Spleen (tissue), 11 donors: ENCODE measurements at regions not wholly inside any gene's neighbourhood (a gene's known extent, or its start where the extent isn't known, plus 50 kb on each side); places are given as distances from the start of the nearest gene placed in this dataset.

Experiments
- DNase-seq: peaks from one replicate; pipeline ENCODE4 v3.0.0-alpha.2; 2020
- H3K27ac ChIP-seq, 8 donors: fragments of 200-600 bp; sonication (generic) in 7 of 8; 1 replicate in 4 of 8; 2 replicates in 4 of 8; pipeline versions ENCODE4 v1.5.0 to v1.8.0; 2016 to 2021; ENCODE audit warnings: inconsistent platforms in 4 of 8, mild to moderate bottlenecking in 4 of 8, moderate library complexity in 1 of 8
- H3K27me3 ChIP-seq, 7 donors: fragments of 200-600 bp; sonication (generic) in 6 of 7; replicated peaks in 1 of 7; 1 replicate in 4 of 7; 2 replicates in 3 of 7; pipeline versions ENCODE4 v1.5.0 to v1.8.0; 2016 to 2021; ENCODE audit warnings: inconsistent platforms in 3 of 7, mild to moderate bottlenecking in 1 of 7
- H3K36me3 ChIP-seq, 6 donors: fragments of 200-600 bp; sonication (generic) in 5 of 6; 1 replicate in 4 of 6; 2 replicates in 2 of 6; pipeline versions ENCODE4 v1.5.0 to v1.8.0; 2016 to 2021; ENCODE audit warnings: inconsistent platforms in 2 of 6
- H3K4me1 ChIP-seq, 6 donors: fragments of 200-600 bp; sonication (generic) in 5 of 6; 1 replicate in 3 of 6; 2 replicates in 3 of 6; pipeline versions ENCODE4 v1.5.0 to v1.8.0; 2016 to 2021; ENCODE audit warnings: inconsistent platforms in 3 of 6
- H3K4me3 ChIP-seq, 8 donors: fragments of 200-600 bp; sonication (generic) in 7 of 8; 1 replicate in 4 of 8; 2 replicates in 4 of 8; pipeline versions ENCODE4 v1.5.0 to v1.8.0; 2016 to 2021; ENCODE audit warnings: inconsistent platforms in 4 of 8, mild to moderate bottlenecking in 4 of 8, moderate library complexity in 2 of 8
- H3K9me3 ChIP-seq, 8 donors: fragments of 200-600 bp; sonication (generic) in 7 of 8; 1 replicate in 4 of 8; 2 replicates in 4 of 8; pipeline versions ENCODE4 v1.5.0 to v1.8.0; 2016 to 2021; ENCODE audit warnings: inconsistent platforms in 4 of 8
- CTCF ChIP-seq, 11 experiments: fragments of 200-600 bp in 7 of 11; fragments of 450-650 bp in 4 of 11; sonication (generic) in 4 of 11; IDR thresholded peaks in 8 of 11; conservative IDR thresholded peaks in 3 of 11; 1 replicate in 7 of 11; 2 replicates in 4 of 11; pipeline versions ENCODE4 v1.4.0 to v1.8.0; 2016 to 2021; ENCODE audit warnings: antibody characterized with exemption in 11 of 11, inconsistent platforms in 4 of 11, mild to moderate bottlenecking in 1 of 11
- POLR2A ChIP-seq, 3 donors: fragments of 450-650 bp; IDR thresholded peaks; one replicate each; pipeline ENCODE4 v1.5.1; 2017; ENCODE audit warnings: antibody characterized with exemption in 3 of 3, mild to moderate bottlenecking in 1 of 3
- POLR2AphosphoS5 ChIP-seq, 3 donors: sonication (generic); formaldehyde crosslinking; IDR thresholded peaks; one replicate each; pipeline ENCODE4 v1.5.1; 2017; ENCODE audit warnings: antibody characterized with exemption in 3 of 3
- WGBS, 5 donors: extraction: QIAGEN DNeasy Blood & Tissue Kit in 3 of 5; methylation state at CpG; one replicate each; pipeline versions ENCODE4 v1.1.5 to v1.1.7; 2013 to 2018; 5-methylcytosine and 5-hydroxymethylcytosine counted together
- intact Hi-C: fragments of 100-400 bp; cut with DNase I; formaldehyde crosslinking; loops from one replicate; pipeline ENCODE4 v1.15.0; 2023; ENCODE audit warnings: low total_unique reads
- donor health status: healthy with polysubstance abuse.
- donor health status: DM: no; HTN: no; CAD: no; lungs with moderate emphysema.
- donor health status: DM: no; HTN: no; CAD: no.
- donor health status: Bipolar disorder and iron deficiency.
- donor health status: healthy.
- donor health status: DM: no; HTN: no; CAD: no.
- donor health status: DM: yes; HTN: yes; CAD: no.

GRCh38 chr5:153224651-153225050 lies 265.8 kb upstream of the GRIA1 start:
- DNase-seq: no peak
- TF ChIP-seq CTCF (IDR thresholded peaks at IDR 0.05 in 8 of 11, conservative IDR thresholded peaks at IDR 0.05 in 3 of 11) (no peak), POLR2A (IDR thresholded peaks at IDR 0.05) (no peak), POLR2AphosphoS5 (IDR thresholded peaks at IDR 0.05) (no peak)
- Histone ChIP-seq H3K36me3 (no peaks in the 10 kb centered on the region), H3K4me3 (no peak overlapping the region), H3K4me1 (no peaks in the 10 kb centered on the region), H3K27ac (no peak overlapping the region), H3K9me3 (peaks cover 0 to 19% (median 0%) of the 10 kb centered on the region in 8 donors), H3K27me3 (no peaks in the 10 kb centered on the region)
- intact Hi-C loops: no loop called here

- H3K27me3 ChIP-seq: no peaks in the 10 kb centered on the region
- no peaks in the 10 kb centered on the region for H3K4me1 ChIP-seq
- no peak for TF ChIP-seq CTCF (IDR thresholded peaks at IDR 0.05 in 8 of 11, conservative IDR thresholded peaks at IDR 0.05 in 3 of 11)
- TF ChIP-seq POLR2A (IDR thresholded peaks at IDR 0.05): no peak
- TF ChIP-seq POLR2AphosphoS5 (IDR thresholded peaks at IDR 0.05): no peak
- DNase-seq: no peak
- H3K9me3 ChIP-seq: peaks cover 0 to 9% (median 0%) of the 10 kb centered on the region in 8 donors
- no peaks in the 10 kb centered on the region for H3K36me3 ChIP-seq
- H3K4me3 ChIP-seq: no peak overlapping the region
- no peak overlapping the region for H3K27ac ChIP-seq
- WGBS, 5 donors: 63 to 72% (median 69%) methylated on average over 2 of the region's 2 CpGs
- intact Hi-C loops: no loop called here
Observed at GRCh38 chr5:153233933-153234332, 256.5 kb upstream of the GRIA1 start.

- WGBS, 5 donors: 55 to 72% (median 67%) methylated on average over 3 of the region's 3 CpGs
- intact Hi-C loops: no loop called here
Observed at GRCh38 chr5:153236319-153236718, 254.2 kb upstream of the GRIA1 start.

More at GRCh38 chr5:153236319-153236718, 254.2 kb upstream of the GRIA1 start:
- Histone ChIP-seq H3K9me3 (peaks cover 0 to 9% (median 0%) of the 10 kb centered on the region in 8 donors), H3K4me1 (no peaks in the 10 kb centered on the region), H3K36me3 (no peaks in the 10 kb centered on the region), H3K4me3 (no peak overlapping the region), H3K27me3 (no peaks in the 10 kb centered on the region), H3K27ac (no peak overlapping the region)
- TF ChIP-seq POLR2A (IDR thresholded peaks at IDR 0.05) (no peak), CTCF (IDR thresholded peaks at IDR 0.05 in 8 of 11, conservative IDR thresholded peaks at IDR 0.05 in 3 of 11) (no peak), POLR2AphosphoS5 (IDR thresholded peaks at IDR 0.05) (no peak)
- no peak for DNase-seq
